H1 (cell line): ENCODE measurements at regions not wholly inside any gene's neighbourhood (a gene's known extent, or its start where the extent isn't known, plus 50 kb on each side); places are given as distances from the start of the nearest gene placed in this dataset.

ENCODE experiments used
- HDAC2 ChIP-seq, 2 experiments: fragments of 300-600 bp in 1 of 2; sonication (generic) in 1 of 2; IDR thresholded peaks; 2 replicates each; pipeline ENCODE4 v1.6.1; 2011 to 2012; ENCODE audit warnings: low read depth in 2 of 2, low read length in 2 of 2, mild to moderate bottlenecking in 2 of 2, moderate library complexity in 2 of 2, borderline replicate concordance in 1 of 2, inconsistent platforms in 1 of 2
- POLR2A ChIP-seq, 2 experiments: IDR thresholded peaks; 1 replicate in 1 of 2; 2 replicates in 1 of 2; pipeline ENCODE4 v1.6.1; 2011; ENCODE audit warnings: low read depth in 2 of 2, low read length in 2 of 2, mild to moderate bottlenecking in 2 of 2; ENCODE audit errors: control extremely low read depth in 1 of 2
- POLR2AphosphoS5 ChIP-seq: IDR thresholded peaks from 2 replicates; pipeline ENCODE4 v1.6.1; 2011; ENCODE audit warnings: low read depth, low read length
- SIN3A ChIP-seq, 2 experiments: IDR thresholded peaks in 1 of 2; conservative IDR thresholded peaks in 1 of 2; 2 replicates each; pipeline ENCODE4 v1.6.1; 2011 to 2012; ENCODE audit warnings: low read length in 2 of 2, improper control_type of control experiment in 1 of 2, low read depth in 1 of 2, mild to moderate bottlenecking in 1 of 2
- TF ChIP-seq, protein P1 (sequence below): IDR thresholded peaks from 2 replicates; pipeline ENCODE4 v1.6.1; 2012; ENCODE audit warnings: inconsistent platforms
- TF ChIP-seq, protein P2 (sequence below), 3 experiments: IDR thresholded peaks; 1 replicate in 2 of 3; 2 replicates in 1 of 3; pipeline versions ENCODE4 v1.5.1 to v1.6.1; 2011; ENCODE audit warnings: low read length in 3 of 3, mild to moderate bottlenecking in 3 of 3, inconsistent platforms in 2 of 3, low read depth in 1 of 3, moderate library complexity in 1 of 3; ENCODE audit not compliant: insufficient read depth in 1 of 3; ENCODE audit errors: control extremely low read depth in 1 of 3

DNA sequence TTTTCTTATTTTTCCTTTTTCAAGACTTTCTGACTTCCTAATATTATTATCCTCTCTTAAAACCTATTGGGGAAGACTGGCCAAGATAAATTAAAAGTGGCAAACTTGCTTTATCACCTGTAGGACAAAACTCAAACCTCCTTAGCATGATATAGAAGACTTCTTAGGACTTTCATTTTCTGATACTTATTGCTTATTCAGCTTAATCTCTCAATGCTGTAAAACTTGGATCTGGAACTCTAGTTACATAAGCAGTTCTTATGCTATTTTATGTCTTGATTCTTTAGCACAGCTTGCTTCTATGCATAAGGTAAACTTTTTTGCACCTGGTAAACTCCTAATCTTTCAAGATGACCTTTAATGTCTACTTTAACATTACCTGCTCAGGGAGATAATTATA, 382.3 kb upstream of the LRRC7 start:
- TF ChIP-seq POLR2AphosphoS5 (no peak), HDAC2 (IDR thresholded peaks at IDR 0.05; ENCODE audit: borderline replicate concordance in 1 of 2, low read depth in 2 of 2, low read length in 2 of 2) (no peak), POLR2A (IDR thresholded peaks at IDR 0.05; ENCODE audit: control extremely low read depth in 1 of 2, low read depth in 2 of 2, low read length in 2 of 2) (no peak), SIN3A (conservative IDR thresholded peaks at IDR 0.05 in 1 of 2, IDR thresholded peaks at IDR 0.05 in 1 of 2; ENCODE audit: low read depth in 1 of 2, low read length in 2 of 2) (no peak)
- TF ChIP-seq, protein P1, sequence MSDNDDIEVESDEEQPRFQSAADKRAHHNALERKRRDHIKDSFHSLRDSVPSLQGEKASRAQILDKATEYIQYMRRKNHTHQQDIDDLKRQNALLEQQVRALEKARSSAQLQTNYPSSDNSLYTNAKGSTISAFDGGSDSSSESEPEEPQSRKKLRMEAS: no peak
- TF ChIP-seq, protein P2, sequence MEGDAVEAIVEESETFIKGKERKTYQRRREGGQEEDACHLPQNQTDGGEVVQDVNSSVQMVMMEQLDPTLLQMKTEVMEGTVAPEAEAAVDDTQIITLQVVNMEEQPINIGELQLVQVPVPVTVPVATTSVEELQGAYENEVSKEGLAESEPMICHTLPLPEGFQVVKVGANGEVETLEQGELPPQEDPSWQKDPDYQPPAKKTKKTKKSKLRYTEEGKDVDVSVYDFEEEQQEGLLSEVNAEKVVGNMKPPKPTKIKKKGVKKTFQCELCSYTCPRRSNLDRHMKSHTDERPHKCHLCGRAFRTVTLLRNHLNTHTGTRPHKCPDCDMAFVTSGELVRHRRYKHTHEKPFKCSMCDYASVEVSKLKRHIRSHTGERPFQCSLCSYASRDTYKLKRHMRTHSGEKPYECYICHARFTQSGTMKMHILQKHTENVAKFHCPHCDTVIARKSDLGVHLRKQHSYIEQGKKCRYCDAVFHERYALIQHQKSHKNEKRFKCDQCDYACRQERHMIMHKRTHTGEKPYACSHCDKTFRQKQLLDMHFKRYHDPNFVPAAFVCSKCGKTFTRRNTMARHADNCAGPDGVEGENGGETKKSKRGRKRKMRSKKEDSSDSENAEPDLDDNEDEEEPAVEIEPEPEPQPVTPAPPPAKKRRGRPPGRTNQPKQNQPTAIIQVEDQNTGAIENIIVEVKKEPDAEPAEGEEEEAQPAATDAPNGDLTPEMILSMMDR (IDR thresholded peaks at IDR 0.05; ENCODE audit: control extremely low read depth in 1 of 3, insufficient read depth in 1 of 3, low read depth in 1 of 3, low read length in 3 of 3): no peak
